OCI-LY7 (cell line): ENCODE measurements at regions not wholly inside any gene's neighbourhood (a gene's known extent, or its start where the extent isn't known, plus 50 kb on each side); places are given as distances from the start of the nearest gene placed in this dataset.

Source experiments
- BruUV-seq: library from RNA; stranded (reverse); fragments of 400-500 nt; replicated peaks from 2 replicates; lab custom pipeline; 2021; lab: Mats Ljungman, UMichigan
- CTCF ChIA-PET: fragments of 300-600 bp; sonication (Branson Sonifier 250); formaldehyde crosslinking; loops from one replicate; lab custom pipeline; 2022; ENCODE audit warnings: antibody characterized with exemption; ENCODE audit not compliant: unreplicated experiment; lab: Charles Lee
- POLR2A ChIA-PET: fragments of 300-600 bp; sonication (Branson Sonifier 250); formaldehyde crosslinking; loops from one replicate; lab custom pipeline; 2022; ENCODE audit warnings: antibody characterized with exemption; lab: Charles Lee
- DNase-seq: peaks from one replicate; pipeline ENCODE4 v3.0.0-alpha.2; 2015; ENCODE audit warnings: low spot score
- H2AFZ ChIP-seq: fragments of 200-600 bp; sonication (generic), shearing (Covaris generic); 2 replicates; pipeline ENCODE4 v1.6.1; 2014; ENCODE audit warnings: mild to moderate bottlenecking, antibody characterized with exemption, low read length, moderate library complexity
- H3K27ac ChIP-seq: fragments of 200-600 bp; sonication (generic); 2 replicates; pipeline ENCODE4 v1.5.1; 2014; ENCODE audit warnings: mixed run types, low read depth, mild to moderate bottlenecking, moderate library complexity, low read length, inconsistent platforms; ENCODE audit not compliant: poor library complexity, severe bottlenecking
- H3K36me3 ChIP-seq: fragments of 200-600 bp; sonication (generic); 2 replicates; pipeline ENCODE4 v1.6.1; 2014; ENCODE audit warnings: mild to moderate bottlenecking, antibody characterized with exemption, low read length, moderate library complexity, mixed read lengths; ENCODE audit not compliant: insufficient read depth
- H3K4me1 ChIP-seq: fragments of 200-600 bp; sonication (generic); 2 replicates; pipeline ENCODE4 v1.5.1; 2014; ENCODE audit warnings: mild to moderate bottlenecking, low read length; ENCODE audit not compliant: insufficient read depth, poor library complexity, severe bottlenecking
- H3K4me2 ChIP-seq: fragments of 200-600 bp; sonication (generic); 2 replicates; pipeline ENCODE4 v1.6.1; 2014; ENCODE audit warnings: mild to moderate bottlenecking, low read length
- H3K4me3 ChIP-seq: fragments of 200-600 bp; sonication (generic); 2 replicates; pipeline ENCODE4 v1.5.1; 2014; ENCODE audit warnings: mild to moderate bottlenecking, low read depth, low read length; ENCODE audit not compliant: poor library complexity, severe bottlenecking
- H3K79me2 ChIP-seq: fragments of 200-600 bp; sonication (generic); 2 replicates; pipeline ENCODE4 v1.6.1; 2016; ENCODE audit warnings: low read depth, mild to moderate bottlenecking, low read length, moderate library complexity, mixed read lengths; ENCODE audit not compliant: insufficient read depth
- H3K9me2 ChIP-seq: fragments of 200-600 bp; sonication (generic); 2 replicates; pipeline ENCODE4 v1.6.1; 2016; ENCODE audit warnings: mild to moderate bottlenecking, low read length, mixed read lengths; ENCODE audit not compliant: insufficient read depth
- H3K9me3 ChIP-seq: fragments of 200-600 bp; sonication (generic); 2 replicates; pipeline ENCODE4 v1.6.1; 2014; ENCODE audit warnings: mild to moderate bottlenecking, mixed run types, low read length, mixed read lengths
- H4K20me1 ChIP-seq: fragments of 200-600 bp; sonication (generic); 2 replicates; pipeline ENCODE4 v1.6.1; 2014; ENCODE audit warnings: mild to moderate bottlenecking, antibody characterized with exemption, low read length, moderate library complexity, mixed read lengths; ENCODE audit not compliant: insufficient read depth
- CTCF ChIP-seq: fragments of 200-600 bp; sonication (generic); conservative IDR thresholded peaks from 2 replicates; pipeline ENCODE4 v1.5.1; 2014; ENCODE audit warnings: mild to moderate bottlenecking, antibody characterized with exemption, low read length, moderate library complexity, mixed read lengths
- EZH2phosphoT487 ChIP-seq: fragments of 200-600 bp; sonication (generic); IDR thresholded peaks from 2 replicates; pipeline ENCODE4 v1.6.1; 2018; ENCODE audit warnings: low read depth, borderline replicate concordance, mild to moderate bottlenecking, mixed run types, antibody characterized with exemption, low read length, moderate library complexity, mixed read lengths
- intact Hi-C: fragments of 100-400 bp; cut with micrococcal nuclease; formaldehyde crosslinking; loops from one replicate; pipeline ENCODE4 v1.10.0; 2022; ENCODE audit not compliant: unreplicated experiment

- intact Hi-C loops, result no loop called here
- H3K36me3 ChIP-seq, result no peaks in the 10 kb centered on the region
These were observed 849.1 kb upstream of the AUTS2 start for GRCh38 chr7:68748934-68749900.

GRCh38 chr7:68752485-68753178 lies 845.6 kb upstream of the AUTS2 start:
- Histone ChIP-seq H3K4me3 (no peak overlapping the region), H2AFZ (no peak overlapping the region), H3K9me3 (no peaks in the 10 kb centered on the region), H3K9me2 (no peaks in the 10 kb centered on the region), H3K4me1 (no peaks in the 10 kb centered on the region), H3K27ac (no peak overlapping the region), H3K36me3 (no peaks in the 10 kb centered on the region), H4K20me1 (no peaks in the 10 kb centered on the region), H3K4me2 (no peak overlapping the region), H3K79me2 (no peaks in the 10 kb centered on the region)
- DNase-seq, result no peak
- no TSS peak for BruUV-seq
- ChIA-PET CTCF (no interaction called here), POLR2A (no interaction called here)
- intact Hi-C loops, result no loop called here
- no peak for TF ChIP-seq EZH2phosphoT487
- no peak for TF ChIP-seq CTCF

More at GRCh38 chr7:68748934-68749900, 849.1 kb upstream of the AUTS2 start:
- Histone ChIP-seq H3K4me1 (no peaks in the 10 kb centered on the region), H3K4me2 (no peak overlapping the region), H3K9me2 (no peaks in the 10 kb centered on the region), H4K20me1 (no peaks in the 10 kb centered on the region), H2AFZ (no peak overlapping the region), H3K9me3 (no peaks in the 10 kb centered on the region), H3K79me2 (no peaks in the 10 kb centered on the region), H3K4me3 (no peak overlapping the region), H3K27ac (no peak overlapping the region)
- ChIA-PET POLR2A (no interaction called here), CTCF (no interaction called here)
- BruUV-seq, result no TSS peak
- TF ChIP-seq CTCF, result no peak
- no peak for DNase-seq

GRCh38 chr7:68754414-68754813 lies 843.9 kb upstream of the AUTS2 start:
- Histone ChIP-seq H3K9me2 (no peaks in the 10 kb centered on the region), H3K4me1 (no peaks in the 10 kb centered on the region), H2AFZ (no peak overlapping the region), H3K4me2 (no peak overlapping the region), H3K4me3 (no peak overlapping the region), H4K20me1 (no peaks in the 10 kb centered on the region), H3K9me3 (no peaks in the 10 kb centered on the region), H3K27ac (no peak overlapping the region), H3K36me3 (no peaks in the 10 kb centered on the region), H3K79me2 (no peaks in the 10 kb centered on the region)
- no peak for DNase-seq
- intact Hi-C loops, result no loop called here
- no peak for TF ChIP-seq CTCF
- no peak for TF ChIP-seq EZH2phosphoT487
- ChIA-PET POLR2A (interaction anchor here (0.6 kb wide), 1 partner anchor 9 kb away, joined by 3 read pairs; no protein-coding TSS in a partner anchor), CTCF (no interaction called here)
- no TSS peak for BruUV-seq
